ENCODE measurements at regions not wholly inside any gene's neighbourhood (a gene's known extent, or its start where the extent isn't known, plus 50 kb on each side); places are given as distances from the start of the nearest gene placed in this dataset.
"Not testable (repeated sequence)": the region's sequence is repeated elsewhere in the genome, so short reads cannot be mapped to it uniquely, and the experiment has no call there.

GRCh38 chr12:87467936-87468335 lies 561.3 kb downstream of the C12orf50 start:
- no peaks in the 10 kb centered on the region for H3K36me3 Mint-ChIP-seq (ENCODE audit: low read depth)
- no peaks in the 10 kb centered on the region for H3K27me3 Mint-ChIP-seq
- intact Hi-C loops (cut with micrococcal nuclease) = no loop called here
- no peaks in the 10 kb centered on the region for H3K9me3 Mint-ChIP-seq
- no peak overlapping the region for H3K4me3 Mint-ChIP-seq
- no peak overlapping the region for H3K27ac Mint-ChIP-seq
- no peaks in the 10 kb centered on the region for H3K4me1 Mint-ChIP-seq
- no peak for DNase-seq

GRCh38 chr12:87464565-87464964 lies 564.6 kb downstream of the C12orf50 start:
- Mint-ChIP-seq H3K4me3 (no peak overlapping the region), H3K4me1 (no peaks in the 10 kb centered on the region), H3K9me3 (no peaks in the 10 kb centered on the region), H3K27me3 (no peaks in the 10 kb centered on the region), H3K36me3 (ENCODE audit: low read depth) (no peaks in the 10 kb centered on the region), H3K27ac (no peak overlapping the region)
- DNase-seq = no peak
- intact Hi-C loops (cut with micrococcal nuclease) = no loop called here

- no peak for DNase-seq
- intact Hi-C loops (cut with micrococcal nuclease) = no loop called here
- Mint-ChIP-seq H3K36me3 (ENCODE audit: low read depth) (no peaks in the 10 kb centered on the region), H3K4me1 (no peaks in the 10 kb centered on the region), H3K4me3 (no peak overlapping the region), H3K27me3 (no peaks in the 10 kb centered on the region), H3K27ac (no peak overlapping the region), H3K9me3 (no peaks in the 10 kb centered on the region)
Observed at GRCh38 chr12:87444039-87444438, 585.2 kb downstream of the C12orf50 start.

- Mint-ChIP-seq H3K36me3 (ENCODE audit: low read depth) (no peaks in the 10 kb centered on the region), H3K27me3 (no peaks in the 10 kb centered on the region), H3K27ac (no peak overlapping the region), H3K4me1 (no peaks in the 10 kb centered on the region), H3K9me3 (no peaks in the 10 kb centered on the region), H3K4me3 (no peak overlapping the region)
- intact Hi-C loops (cut with micrococcal nuclease) = no loop called here
- no peak for DNase-seq
Observed at GRCh38 chr12:87441511-87441910, 587.7 kb downstream of the C12orf50 start.

- intact Hi-C loops (cut with micrococcal nuclease) = no loop called here
- DNase-seq = no peak
- no peak overlapping the region for H3K27ac Mint-ChIP-seq
- no peaks in the 10 kb centered on the region for H3K27me3 Mint-ChIP-seq
- H3K9me3 Mint-ChIP-seq = peaks cover 1% of the 10 kb centered on the region
- no peak overlapping the region for H3K4me3 Mint-ChIP-seq
- no peaks in the 10 kb centered on the region for H3K36me3 Mint-ChIP-seq (ENCODE audit: low read depth)
- no peaks in the 10 kb centered on the region for H3K4me1 Mint-ChIP-seq
Observed at GRCh38 chr12:87439990-87440827, 589.0 kb downstream of the C12orf50 start.

- no peak for DNase-seq
- H3K4me3 Mint-ChIP-seq = no peak overlapping the region
- no peaks in the 10 kb centered on the region for H3K36me3 Mint-ChIP-seq (ENCODE audit: low read depth)
- no peak overlapping the region for H3K27ac Mint-ChIP-seq
- no peaks in the 10 kb centered on the region for H3K4me1 Mint-ChIP-seq
- H3K27me3 Mint-ChIP-seq = no peaks in the 10 kb centered on the region
- intact Hi-C loops (cut with micrococcal nuclease) = no loop called here
- peaks cover 14% of the 10 kb centered on the region for H3K9me3 Mint-ChIP-seq
Observed at GRCh38 chr12:87430444-87430843, 598.8 kb downstream of the C12orf50 start.

GRCh38 chr12:87428701-87429277 lies 600.4 kb downstream of the C12orf50 start:
- no peak for DNase-seq
- no peak overlapping the region for H3K27ac Mint-ChIP-seq
- peaks cover 12% of the 10 kb centered on the region for H3K9me3 Mint-ChIP-seq
- H3K4me3 Mint-ChIP-seq = no peak overlapping the region
- no peaks in the 10 kb centered on the region for H3K4me1 Mint-ChIP-seq
- no peaks in the 10 kb centered on the region for H3K27me3 Mint-ChIP-seq
- H3K36me3 Mint-ChIP-seq (ENCODE audit: low read depth) = no peaks in the 10 kb centered on the region
- intact Hi-C loops (cut with micrococcal nuclease) = no loop called here

- no peaks in the 10 kb centered on the region for H3K27me3 Mint-ChIP-seq
- intact Hi-C loops (cut with micrococcal nuclease) = no loop called here
- H3K4me1 Mint-ChIP-seq = no peaks in the 10 kb centered on the region
- H3K27ac Mint-ChIP-seq = no peak overlapping the region
- no peaks in the 10 kb centered on the region for H3K36me3 Mint-ChIP-seq (ENCODE audit: low read depth)
- no peak overlapping the region for H3K4me3 Mint-ChIP-seq
- H3K9me3 Mint-ChIP-seq = peaks cover 12% of the 10 kb centered on the region
- no peak for DNase-seq
Observed at GRCh38 chr12:87427770-87428169, 601.4 kb downstream of the C12orf50 start.

GRCh38 chr12:87425942-87426554 lies 603.2 kb downstream of the C12orf50 start:
- no peak for DNase-seq
- Mint-ChIP-seq H3K4me3 (no peak overlapping the region), H3K27ac (no peak overlapping the region), H3K4me1 (no peaks in the 10 kb centered on the region), H3K9me3 (peaks cover 12% of the 10 kb centered on the region), H3K27me3 (no peaks in the 10 kb centered on the region), H3K36me3 (ENCODE audit: low read depth) (no peaks in the 10 kb centered on the region)
- intact Hi-C loops (cut with micrococcal nuclease) = no loop called here

GRCh38 chr12:87421233-87421632 lies 608.0 kb downstream of the C12orf50 start:
- DNase-seq; H3K36me3 Mint-ChIP-seq (ENCODE audit: low read depth); H3K27ac Mint-ChIP-seq; intact Hi-C loops (cut with micrococcal nuclease); H3K27me3 Mint-ChIP-seq; H3K4me3 Mint-ChIP-seq; H3K4me1 Mint-ChIP-seq; H3K9me3 Mint-ChIP-seq: not testable (repeated sequence)

GRCh38 chr12:87413784-87414183 lies 615.4 kb downstream of the C12orf50 start:
- Mint-ChIP-seq H3K36me3 (ENCODE audit: low read depth) (no peaks in the 10 kb centered on the region), H3K4me1 (no peaks in the 10 kb centered on the region), H3K27ac (no peak overlapping the region), H3K9me3 (peaks cover 8% of the 10 kb centered on the region), H3K4me3 (no peak overlapping the region), H3K27me3 (no peaks in the 10 kb centered on the region)
- no peak for DNase-seq
- intact Hi-C loops (cut with micrococcal nuclease) = no loop called here

GRCh38 chr12:87406926-87407325 lies 622.3 kb downstream of the C12orf50 start:
- Mint-ChIP-seq H3K27me3 (no peaks in the 10 kb centered on the region), H3K4me1 (no peaks in the 10 kb centered on the region), H3K36me3 (ENCODE audit: low read depth) (no peaks in the 10 kb centered on the region), H3K4me3 (no peak overlapping the region), H3K27ac (no peak overlapping the region), H3K9me3 (peaks cover 3% of the 10 kb centered on the region)
- intact Hi-C loops (cut with micrococcal nuclease) = no loop called here
- no peak for DNase-seq

GRCh38 chr12:87405918-87406317 lies 623.3 kb downstream of the C12orf50 start:
- Mint-ChIP-seq H3K9me3 (no peaks in the 10 kb centered on the region), H3K27ac (no peak overlapping the region), H3K4me3 (no peak overlapping the region), H3K4me1 (no peaks in the 10 kb centered on the region), H3K27me3 (no peaks in the 10 kb centered on the region), H3K36me3 (ENCODE audit: low read depth) (no peaks in the 10 kb centered on the region)
- no peak for DNase-seq
- intact Hi-C loops (cut with micrococcal nuclease) = no loop called here

- H3K9me3 Mint-ChIP-seq; H3K27ac Mint-ChIP-seq; H3K36me3 Mint-ChIP-seq (ENCODE audit: low read depth); intact Hi-C loops (cut with micrococcal nuclease); DNase-seq; H3K4me3 Mint-ChIP-seq; H3K27me3 Mint-ChIP-seq; H3K4me1 Mint-ChIP-seq: not testable (repeated sequence)
Observed at GRCh38 chr12:87394168-87394567, 635.0 kb downstream of the C12orf50 start.
